Activated T-helper 2 cell treated with anti-CD3 and anti-CD28 coated beads, Interferon-gamma antibody, Interleukin-2, Interleukin-4, amounts not matched to agents 10 μg/mL and 5 μg/mL and 100 μg/mL, durations not matched to agents 14 hours and 24 hours and 36 hours (primary cell): ENCODE measurements at regions not wholly inside any gene's neighbourhood (a gene's known extent, or its start where the extent isn't known, plus 50 kb on each side); places are given as distances from the start of the nearest gene placed in this dataset.

Experiments
- DNase-seq: peaks from one replicate; pipeline ENCODE4 v3.0.0; 2021; ENCODE audit warnings: low spot score
- H3K27ac Mint-ChIP-seq: one replicate; pipeline ENCODE4 v1.8.0; 2021; ENCODE audit warnings: mixed read lengths
- H3K27me3 Mint-ChIP-seq: one replicate; pipeline ENCODE4 v1.8.0; 2021; ENCODE audit warnings: low read depth, mixed read lengths
- H3K36me3 Mint-ChIP-seq: one replicate; pipeline ENCODE4 v1.8.0; 2021; ENCODE audit warnings: low read depth, mixed read lengths
- H3K4me1 Mint-ChIP-seq: one replicate; pipeline ENCODE4 v1.8.0; 2021; ENCODE audit warnings: low read depth, mixed read lengths
- H3K4me3 Mint-ChIP-seq: one replicate; pipeline ENCODE4 v1.8.0; 2021; ENCODE audit warnings: low read depth, mild to moderate bottlenecking, moderate library complexity, mixed read lengths
- H3K9me3 Mint-ChIP-seq: one replicate; pipeline ENCODE4 v1.8.0; 2021; ENCODE audit warnings: mixed read lengths
- intact Hi-C: fragments of 100-400 bp; cut with micrococcal nuclease; formaldehyde crosslinking; loops from one replicate; pipeline ENCODE4 v1.15.1; 2023

DNA sequence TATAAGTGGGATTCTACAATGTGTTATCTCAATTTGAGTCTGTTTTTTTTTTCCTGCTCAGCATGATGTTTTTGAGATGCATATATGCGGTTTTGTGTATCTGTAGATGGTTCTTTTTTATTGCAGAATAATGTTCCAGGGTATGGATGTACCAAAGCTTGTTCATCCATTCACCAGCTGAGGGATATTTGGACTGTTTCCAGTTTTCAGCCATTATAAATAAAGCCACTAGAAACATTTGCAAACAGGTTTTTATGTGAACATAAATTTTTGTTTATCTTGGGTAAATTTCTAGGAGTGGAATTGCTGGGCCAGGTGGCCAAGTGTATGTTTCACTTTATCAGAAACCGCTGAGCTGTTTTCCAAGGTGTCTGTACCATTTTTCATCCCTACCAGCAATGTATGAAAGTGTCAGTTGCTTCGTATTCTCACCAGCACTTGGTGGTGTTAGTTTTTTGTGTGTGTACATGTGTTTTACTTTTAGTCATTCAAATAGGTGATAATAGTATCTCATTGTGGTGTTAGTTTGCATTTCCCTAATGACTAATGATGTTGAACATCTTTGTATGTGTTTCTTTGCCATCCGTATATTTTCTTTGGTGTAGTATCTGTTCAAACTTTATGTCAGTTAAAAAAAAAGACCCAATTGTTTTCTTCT lies 124.2 kb downstream of the CEBPB start:
- Mint-ChIP-seq H3K4me1 (peaks cover 5% of the 10 kb centered on the region), H3K27ac (no peak overlapping the region), H3K4me3 (no peak overlapping the region), H3K36me3 (no peaks in the 10 kb centered on the region), H3K27me3 (peaks cover 20% of the 10 kb centered on the region), H3K9me3 (no peaks in the 10 kb centered on the region)
- no peak for DNase-seq
- intact Hi-C loops: no loop called here

DNA sequence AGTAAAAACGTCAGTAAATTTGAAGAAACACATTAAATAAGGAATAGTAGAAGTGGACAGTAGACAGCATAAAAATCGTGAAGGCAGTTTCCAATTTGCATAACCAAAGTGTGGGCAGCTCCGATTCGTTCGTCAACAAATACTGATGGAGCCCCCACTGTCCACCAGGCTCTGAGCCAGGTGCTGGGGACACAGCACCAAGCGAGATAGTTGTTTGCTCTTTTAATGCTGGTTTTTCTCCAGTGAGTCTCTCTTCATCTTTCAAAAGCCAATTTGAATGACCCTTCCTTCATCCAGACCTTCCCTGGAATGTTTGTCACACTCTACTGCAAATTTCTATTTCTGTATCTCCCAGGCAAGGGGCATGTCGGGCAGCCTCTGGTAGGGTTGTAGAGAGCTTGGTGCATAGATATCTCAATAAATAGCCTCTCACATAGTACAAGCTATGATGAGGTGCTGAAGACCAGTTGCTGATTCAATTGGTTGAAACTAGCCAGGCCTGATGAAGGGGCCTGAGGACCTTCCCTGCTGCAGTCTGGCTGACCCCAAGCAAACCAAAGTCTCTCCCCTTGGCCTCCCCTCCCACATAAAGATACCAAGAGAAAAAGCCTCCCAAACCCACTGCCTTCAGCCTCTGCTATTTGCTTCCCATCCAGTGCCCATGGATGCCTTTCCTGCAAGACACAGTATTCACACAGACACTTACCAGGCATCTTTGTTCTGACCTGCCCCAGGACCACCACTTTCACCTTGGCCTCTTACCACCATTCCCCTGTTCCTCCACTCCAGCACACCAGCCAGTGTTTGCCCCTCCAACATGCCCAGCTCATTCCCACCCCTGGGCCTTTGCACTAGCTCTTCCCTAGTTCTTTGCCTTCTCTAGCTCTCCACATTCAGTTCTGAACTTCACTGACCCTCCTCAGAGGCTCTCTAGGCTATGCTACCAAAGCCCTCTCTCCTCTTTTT lies 125.2 kb downstream of the CEBPB start:
- Mint-ChIP-seq H3K9me3 (no peaks in the 10 kb centered on the region), H3K4me3 (no peak overlapping the region), H3K36me3 (no peaks in the 10 kb centered on the region), H3K4me1 (peaks cover 9% of the 10 kb centered on the region), H3K27ac (no peak overlapping the region), H3K27me3 (peaks cover 20% of the 10 kb centered on the region)
- intact Hi-C loops: no loop called here
- no peak for DNase-seq

DNA sequence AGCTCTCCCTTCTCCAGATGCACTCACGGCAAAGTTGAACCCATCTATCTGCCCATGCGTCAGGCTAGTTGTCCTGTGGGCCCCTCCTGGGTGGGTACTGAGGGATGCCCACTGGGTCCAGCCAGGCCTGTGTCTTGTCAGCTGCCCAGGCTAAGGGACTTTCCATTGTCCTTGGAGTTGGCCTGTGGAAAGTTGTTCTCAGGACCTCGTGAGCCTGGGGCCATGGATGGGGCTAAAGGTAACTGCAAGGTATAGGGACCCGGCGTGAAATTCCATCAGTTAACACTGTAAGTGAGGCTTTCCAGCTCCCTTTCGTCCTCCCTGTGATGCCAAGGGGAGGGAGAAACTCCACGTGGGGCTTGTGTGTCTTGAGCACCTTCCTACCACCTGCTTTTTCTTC lies 126.5 kb downstream of the CEBPB start:
- Mint-ChIP-seq H3K9me3 (no peaks in the 10 kb centered on the region), H3K27ac (no peak overlapping the region), H3K27me3 (peaks cover 20% of the 10 kb centered on the region), H3K36me3 (no peaks in the 10 kb centered on the region), H3K4me3 (no peak overlapping the region), H3K4me1 (peaks cover 13% of the 10 kb centered on the region)
- DNase-seq: no peak
- intact Hi-C loops: no loop called here

DNA sequence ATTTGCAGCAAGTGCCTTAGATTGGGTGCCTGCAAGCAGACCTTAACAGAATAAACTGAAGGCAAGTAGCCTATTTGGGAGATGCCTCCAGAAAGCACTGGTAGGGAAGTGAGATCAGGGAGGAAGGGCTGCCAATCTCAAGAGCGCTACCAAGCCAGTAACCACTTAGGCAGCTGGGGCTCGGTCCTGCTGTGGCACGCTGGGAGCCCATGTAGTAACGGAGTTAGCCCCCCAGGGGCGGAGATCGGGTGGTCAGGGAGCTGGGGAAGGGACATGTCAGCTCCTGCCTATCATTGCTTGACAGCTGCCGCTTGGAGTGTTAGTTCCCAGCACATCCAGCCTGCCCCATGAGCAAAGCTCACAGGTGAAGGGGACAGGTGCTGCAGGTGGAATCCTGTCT lies 127.0 kb downstream of the CEBPB start:
- DNase-seq: no peak
- Mint-ChIP-seq H3K9me3 (no peaks in the 10 kb centered on the region), H3K27ac (no peak overlapping the region), H3K4me3 (no peak overlapping the region), H3K4me1 (peaks cover 13% of the 10 kb centered on the region), H3K27me3 (peaks cover 20% of the 10 kb centered on the region), H3K36me3 (no peaks in the 10 kb centered on the region)
- intact Hi-C loops: no loop called here

DNA sequence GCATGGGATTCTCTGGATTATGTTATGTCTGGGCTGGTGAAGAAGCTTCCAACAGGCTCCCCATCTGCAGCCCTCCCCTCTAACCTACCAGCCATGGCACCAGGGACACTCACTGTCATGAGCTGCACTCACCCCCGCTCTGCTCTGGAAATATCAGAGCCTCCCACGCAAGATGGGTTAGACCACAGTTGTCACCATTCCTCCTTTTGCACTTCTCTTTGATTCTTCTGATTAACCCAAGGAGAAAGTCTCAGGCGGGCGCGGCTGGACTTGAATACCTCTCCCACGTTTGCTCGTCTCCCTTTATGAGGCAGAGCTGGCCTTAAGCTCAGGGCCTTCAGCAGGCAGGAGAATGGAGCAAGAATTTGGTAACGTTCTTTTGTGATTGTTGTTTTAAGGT lies 128.1 kb downstream of the CEBPB start:
- intact Hi-C loops: no loop called here
- DNase-seq: no peak
- Mint-ChIP-seq H3K27me3 (peaks cover 16% of the 10 kb centered on the region), H3K36me3 (no peaks in the 10 kb centered on the region), H3K4me1 (peaks cover 13% of the 10 kb centered on the region), H3K27ac (no peak overlapping the region), H3K4me3 (no peak overlapping the region), H3K9me3 (no peaks in the 10 kb centered on the region)

DNA sequence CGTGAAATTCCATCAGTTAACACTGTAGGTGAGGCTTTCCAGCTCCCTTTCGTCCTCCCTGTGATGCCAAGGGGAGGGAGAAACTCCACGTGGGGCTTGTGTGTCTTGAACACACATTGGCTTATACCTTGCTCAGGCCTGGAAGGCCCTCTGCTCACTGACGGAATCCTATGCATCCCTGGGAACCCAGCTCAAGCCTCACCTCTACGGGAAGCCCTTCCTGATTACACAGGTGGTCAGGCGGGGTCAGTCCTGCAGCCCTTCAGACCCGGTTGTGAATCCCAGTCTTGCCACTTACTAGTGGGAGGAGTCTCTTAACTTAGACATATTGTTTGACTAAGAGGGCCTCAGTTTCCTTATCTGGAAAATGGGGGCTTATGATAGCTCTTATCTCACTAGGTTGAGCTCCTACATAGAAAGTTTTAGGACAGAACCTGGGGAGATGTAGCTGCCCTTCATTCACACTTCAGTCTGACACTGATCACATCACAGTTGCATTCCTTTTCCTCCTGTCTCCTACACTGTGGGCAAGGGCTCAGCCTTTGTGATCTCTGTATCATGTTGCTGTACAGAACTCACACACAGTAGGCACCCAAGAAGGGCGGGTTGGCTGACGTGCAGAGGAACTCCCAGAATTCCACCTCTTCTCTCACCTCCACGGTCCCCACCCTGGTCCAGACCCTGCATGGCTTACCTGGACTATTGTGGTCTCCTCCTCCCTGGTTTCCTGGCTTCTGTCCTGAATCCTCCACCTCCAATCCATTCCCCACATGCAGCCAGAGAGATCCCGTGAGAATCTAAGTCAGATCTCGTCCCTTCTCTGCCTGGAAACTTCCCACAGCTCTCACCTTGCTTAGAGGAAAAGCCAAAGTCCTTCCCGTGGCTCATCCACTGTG lies 129.6 kb downstream of the CEBPB start:
- Mint-ChIP-seq H3K27ac (peak overlapping the region; percentile 48), H3K36me3 (no peaks in the 10 kb centered on the region), H3K4me3 (no peak overlapping the region), H3K4me1 (peaks cover 13% of the 10 kb centered on the region), H3K27me3 (peaks cover 6% of the 10 kb centered on the region), H3K9me3 (no peaks in the 10 kb centered on the region)
- intact Hi-C loops: no loop called here
- no peak for DNase-seq

DNA sequence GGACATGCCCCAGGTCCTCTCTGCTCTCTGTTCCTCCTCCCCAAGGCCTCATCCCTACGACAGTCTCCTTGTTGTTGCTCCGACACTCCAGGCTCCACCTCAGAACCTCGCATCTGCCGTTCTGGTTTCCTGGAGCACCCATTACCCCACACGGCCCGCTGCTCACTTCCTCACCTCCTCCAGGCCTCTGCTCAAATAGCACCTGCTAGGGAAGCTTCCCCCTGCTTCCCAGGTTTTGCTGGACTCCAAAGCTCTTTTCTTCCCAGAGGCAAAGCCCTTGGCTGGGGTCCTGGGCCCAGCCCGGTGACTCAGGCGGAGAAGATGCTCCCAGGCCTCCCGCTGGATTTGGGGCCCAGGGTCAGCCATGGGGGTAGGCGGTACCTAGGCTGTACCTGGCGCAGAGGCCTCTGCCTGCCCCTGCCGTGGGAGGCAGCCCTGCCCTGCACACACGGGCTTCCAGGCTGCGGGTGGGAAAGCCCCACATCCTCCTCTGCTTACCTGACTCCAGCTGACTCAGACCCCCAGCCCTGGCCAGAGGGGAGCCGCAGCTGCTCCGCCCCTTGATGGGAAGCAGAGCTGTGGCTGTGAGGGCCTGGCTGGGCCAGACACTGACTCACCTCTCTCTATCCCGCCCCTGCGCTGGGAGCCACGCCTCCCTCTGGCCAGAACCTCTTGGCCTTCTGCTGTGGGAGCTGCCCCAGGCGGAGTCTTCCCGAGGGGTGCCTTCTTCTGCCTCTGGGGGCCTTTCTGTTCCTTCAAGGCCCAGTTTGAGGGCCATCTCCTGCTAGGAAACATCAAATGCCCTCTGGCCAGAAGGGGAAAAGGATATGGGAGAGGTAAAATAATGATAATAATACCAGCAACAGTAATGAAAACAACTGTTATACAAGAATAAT lies 130.5 kb downstream of the CEBPB start:
- Mint-ChIP-seq H3K9me3 (peaks cover 3% of the 10 kb centered on the region), H3K4me3 (no peak overlapping the region), H3K27me3 (peaks cover 2% of the 10 kb centered on the region), H3K4me1 (peaks cover 13% of the 10 kb centered on the region), H3K27ac (no peak overlapping the region), H3K36me3 (no peaks in the 10 kb centered on the region)
- intact Hi-C loops: no loop called here
- no peak for DNase-seq

DNA sequence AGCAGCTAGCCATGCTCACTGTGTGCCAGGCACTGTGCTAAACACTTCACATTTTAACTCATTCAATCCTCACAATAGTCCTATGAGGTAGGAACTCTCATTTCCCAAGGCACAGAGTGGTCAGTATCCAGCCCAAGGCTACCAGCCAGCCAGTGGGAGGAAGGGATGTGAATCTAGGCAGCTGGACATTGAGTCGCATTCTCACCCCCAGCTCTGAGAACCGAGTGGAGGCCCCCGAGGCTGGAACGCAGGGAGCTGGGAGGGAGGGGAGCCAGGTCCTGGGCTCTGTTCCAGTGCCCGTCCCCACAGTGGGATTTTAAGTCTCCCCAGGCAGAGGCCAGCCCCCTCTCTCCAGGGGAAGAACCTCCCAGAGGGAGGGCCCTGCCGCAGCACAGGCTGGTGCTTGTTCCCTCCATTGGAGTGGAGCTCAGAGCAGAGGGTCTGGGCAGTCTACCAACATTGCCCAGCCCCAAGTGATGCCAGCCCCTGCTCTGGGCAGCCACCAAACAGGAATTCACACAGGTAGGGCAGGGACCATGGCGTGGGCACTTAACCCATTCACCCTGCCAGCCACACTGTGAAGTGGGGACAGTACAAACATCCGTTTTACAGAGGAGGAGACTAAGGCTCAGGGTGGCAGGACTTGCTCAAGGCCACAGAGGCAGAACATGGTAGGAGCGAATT lies 131.3 kb downstream of the CEBPB start:
- H3K27me3 Mint-ChIP-seq: no peaks in the 10 kb centered on the region
- DNase-seq: no peak
- H3K4me1 Mint-ChIP-seq: peaks cover 13% of the 10 kb centered on the region

DNA sequence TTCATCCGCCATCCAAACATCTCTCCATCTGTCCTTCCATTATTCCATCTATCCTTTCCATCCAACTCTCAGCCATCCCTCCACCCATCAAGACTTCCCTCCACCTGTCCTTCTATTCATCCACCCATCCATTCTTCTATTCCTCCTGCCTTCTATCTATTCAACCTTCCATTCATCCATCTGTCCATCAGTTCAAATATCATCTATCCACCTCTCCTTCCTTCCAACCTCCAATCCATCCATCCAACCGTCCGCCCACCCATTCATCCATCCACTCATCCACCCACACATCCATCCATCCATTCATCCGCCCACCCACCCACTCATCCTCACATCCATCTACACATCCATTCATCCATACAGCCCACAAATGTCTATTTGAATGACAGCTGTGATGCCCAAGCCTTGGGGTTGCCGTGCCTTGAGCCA lies 132.1 kb downstream of the CEBPB start:
- Mint-ChIP-seq H3K4me3 (no peak overlapping the region), H3K36me3 (no peaks in the 10 kb centered on the region), H3K27me3 (no peaks in the 10 kb centered on the region), H3K9me3 (peaks cover 4% of the 10 kb centered on the region), H3K4me1 (peaks cover 13% of the 10 kb centered on the region), H3K27ac (no peak overlapping the region)
- intact Hi-C loops: no loop called here
- DNase-seq: no peak

More for the DNA sequence above, 131.3 kb downstream of the CEBPB start:
- H3K36me3 Mint-ChIP-seq: no peaks in the 10 kb centered on the region
- no peak overlapping the region for H3K4me3 Mint-ChIP-seq
- intact Hi-C loops: no loop called here
- H3K9me3 Mint-ChIP-seq: peaks cover 3% of the 10 kb centered on the region
- H3K27ac Mint-ChIP-seq: no peak overlapping the region

DNA sequence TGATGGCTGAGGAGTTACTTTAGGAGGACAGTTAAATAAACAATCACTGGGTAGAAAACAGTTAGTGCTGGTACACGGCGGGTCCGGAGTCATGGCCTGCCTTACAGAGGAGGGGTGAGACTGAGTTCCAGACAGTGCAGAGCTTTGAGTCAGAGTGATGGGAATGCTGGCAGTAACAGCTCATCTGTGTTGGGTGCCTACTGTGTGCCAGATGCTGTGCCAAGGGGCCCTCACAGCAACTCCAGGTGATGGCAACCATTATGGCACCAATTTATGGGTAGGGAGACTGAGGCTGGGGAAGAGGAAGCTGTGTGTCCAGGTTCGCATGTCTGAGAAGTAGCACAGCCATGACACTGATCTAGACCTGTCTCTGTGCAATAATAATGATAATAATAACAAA lies 132.6 kb downstream of the CEBPB start:
- peaks cover 13% of the 10 kb centered on the region for H3K4me1 Mint-ChIP-seq
- no peak for DNase-seq
- H3K9me3 Mint-ChIP-seq: peaks cover 9% of the 10 kb centered on the region
- H3K36me3 Mint-ChIP-seq: no peaks in the 10 kb centered on the region
- H3K27ac Mint-ChIP-seq: no peak overlapping the region
- intact Hi-C loops: no loop called here
- H3K27me3 Mint-ChIP-seq: no peaks in the 10 kb centered on the region
- H3K4me3 Mint-ChIP-seq: no peak overlapping the region

DNA sequence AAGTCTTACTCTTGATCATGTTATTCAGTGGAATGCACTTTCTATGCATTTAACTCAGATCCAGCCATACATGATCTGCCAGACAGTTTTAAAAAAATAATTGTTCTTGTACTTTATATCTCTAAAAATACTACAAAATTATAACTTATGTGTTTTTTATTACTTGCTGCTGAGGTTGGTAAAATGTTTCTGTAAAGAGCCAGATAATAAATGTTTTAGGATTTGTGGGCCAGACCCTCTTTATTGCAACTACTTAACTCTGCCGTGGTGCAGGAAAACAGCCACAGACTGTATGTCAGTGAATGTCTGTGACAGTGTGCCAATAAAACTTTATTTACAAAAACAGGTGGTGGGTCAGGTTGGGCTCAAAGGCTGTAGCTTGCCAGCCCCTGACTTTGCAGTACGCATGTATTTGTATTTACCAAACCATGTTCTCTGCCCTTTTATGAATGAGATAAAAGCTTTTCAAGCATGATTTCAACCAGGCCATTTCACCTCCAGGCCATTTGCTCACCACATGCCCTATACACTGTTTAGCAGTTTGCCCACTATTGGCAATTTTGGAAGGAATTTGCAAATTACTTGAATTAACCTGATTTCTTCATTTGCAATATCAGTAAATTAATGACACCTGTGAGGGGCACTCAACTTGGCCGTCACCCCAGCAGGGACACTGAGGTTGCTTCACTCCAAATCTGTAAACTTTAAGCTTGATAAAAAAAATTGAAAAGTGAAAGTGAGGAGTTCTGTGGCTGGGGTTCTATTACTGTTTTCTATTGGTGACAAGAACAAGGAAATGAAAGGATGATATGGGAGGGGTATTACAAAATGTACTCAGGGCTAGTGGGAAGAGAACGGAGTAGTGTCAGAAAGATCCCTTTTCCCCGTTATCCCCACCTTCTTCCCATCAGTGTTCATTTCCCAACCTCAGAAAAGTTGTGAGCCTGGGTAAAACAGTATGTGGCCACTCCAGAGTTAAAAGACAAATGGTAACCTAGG lies 133.4 kb downstream of the CEBPB start:
- Mint-ChIP-seq H3K4me3 (no peak overlapping the region), H3K9me3 (peaks cover 9% of the 10 kb centered on the region), H3K27ac (no peak overlapping the region), H3K27me3 (no peaks in the 10 kb centered on the region), H3K36me3 (no peaks in the 10 kb centered on the region), H3K4me1 (peaks cover 8% of the 10 kb centered on the region)
- intact Hi-C loops: no loop called here
- no peak for DNase-seq
